ENCODE measurements at regions not wholly inside any gene's neighbourhood (a gene's known extent, or its start where the extent isn't known, plus 50 kb on each side); places are given as distances from the start of the nearest gene placed in this dataset.

DNA sequence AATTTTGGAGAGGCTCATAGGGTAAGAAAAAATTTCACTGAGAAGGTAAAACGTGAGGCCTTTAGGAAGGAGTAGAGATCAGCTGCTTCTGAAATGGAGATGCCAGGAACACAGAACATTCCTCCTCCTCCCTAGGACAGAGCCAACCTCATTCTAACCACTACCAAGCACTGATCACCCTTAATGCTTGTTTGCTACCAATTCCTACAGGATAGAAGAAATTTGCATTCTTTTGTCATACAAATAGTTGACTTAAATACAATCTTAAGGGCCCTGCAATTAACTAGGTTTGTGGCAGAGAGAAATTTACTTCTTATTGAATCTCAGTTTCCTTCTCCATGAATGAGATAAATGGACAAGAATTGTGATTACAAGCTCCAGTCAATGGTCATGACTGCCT is 780.2 kb upstream of the WWC1 start:
- in situ Hi-C loops (cut with MboI) (no loop called here), intact Hi-C loops (cut with micrococcal nuclease; ENCODE audit: unreplicated experiment) (no loop called here)
- Histone ChIP-seq H4K20me1 (ENCODE audit: control insufficient read depth, insufficient read depth) (no peaks in the 10 kb centered on the region), H3K4me2 (ENCODE audit: control insufficient read depth, insufficient read depth) (no peak overlapping the region), H3K36me3 (ENCODE audit: control insufficient read depth in 2 of 2, insufficient read depth in 2 of 2, low read length in 1 of 2) (no peaks in the 10 kb centered on the region), H3K9me3 (replicated peaks; ENCODE audit: control insufficient read depth, insufficient read depth, low read length) (no peaks in the 10 kb centered on the region), H3K79me2 (ENCODE audit: control insufficient read depth, insufficient read depth, low read length) (no peaks in the 10 kb centered on the region), H3K9ac (ENCODE audit: control insufficient read depth, insufficient read depth, low read length) (no peak overlapping the region), H3K27ac (ENCODE audit: control insufficient read depth, insufficient read depth) (no peak overlapping the region), H3K4me1 (ENCODE audit: control insufficient read depth, insufficient read depth, low read length) (no peaks in the 10 kb centered on the region), H3K4me3 (no peak overlapping the region), H3K27me3 (replicated peaks in 1 of 2; ENCODE audit: control insufficient read depth in 2 of 2, insufficient read depth in 2 of 2, low read length in 1 of 2) (no peaks in the 10 kb centered on the region), H2AFZ (ENCODE audit: control insufficient read depth, low read depth, low read length) (no peak overlapping the region)
- BruUV-seq (replicated peaks): no TSS peak
- POLR2A ChIA-PET: no interaction called here
- CTCF ChIA-PET: no interaction called here
- no peak for ATAC-seq
- no peak for DNase-seq (ENCODE audit: low read depth, low spot score)
- RAD21 ChIA-PET (ENCODE audit: unreplicated experiment): no interaction called here
- SMC1A ChIA-PET (ENCODE audit: uncharacterized antibody, unreplicated experiment): no interaction called here
- no peak for FAIRE-seq
- WGBS (ENCODE audit: insufficient coverage, insufficient replicate concordance, low lambda C conversion rate, missing lambda C conversion rate): 0% methylated on average over 1 of the region's 1 CpG
- TF ChIP-seq EP300 (IDR thresholded peaks at IDR 0.05; ENCODE audit: borderline replicate concordance in 1 of 2, control insufficient read depth in 1 of 2, low read depth in 2 of 2, low read length in 2 of 2) (no peak), NFIC (IDR thresholded peaks at IDR 0.05; ENCODE audit: low read depth, low read length) (no peak), BCLAF1 (IDR thresholded peaks at IDR 0.05) (no peak), IRF4 (IDR thresholded peaks at IDR 0.05; ENCODE audit: low read depth, low read length) (no peak), ZNF687 (IDR thresholded peaks at IDR 0.05) (no peak), ZZZ3 (IDR thresholded peaks at IDR 0.05; ENCODE audit: control insufficient read depth, insufficient read length, low read depth) (no peak), TCF12 (IDR thresholded peaks at IDR 0.05; ENCODE audit: low read depth, low read length) (no peak), E2F4 (IDR thresholded peaks at IDR 0.05; ENCODE audit: low read depth, low read length) (no peak), CREB1 (IDR thresholded peaks at IDR 0.05; ENCODE audit: low read depth) (no peak), KLF5 (IDR thresholded peaks at IDR 0.05; ENCODE audit: partially characterized antibody) (no peak), MYC (IDR thresholded peaks at IDR 0.05; ENCODE audit: insufficient read depth, insufficient read length, insufficient replicate concordance, low read length, severe bottlenecking) (no peak), BHLHE40 (IDR thresholded peaks at IDR 0.05; ENCODE audit: borderline replicate concordance in 1 of 2, low read depth in 2 of 2, low read length in 1 of 2) (no peak), ATF3 (IDR thresholded peaks at IDR 0.05; ENCODE audit: borderline replicate concordance, extremely low read depth, low read depth, low read length) (no peak)
- TF ChIP-seq, protein P1, sequence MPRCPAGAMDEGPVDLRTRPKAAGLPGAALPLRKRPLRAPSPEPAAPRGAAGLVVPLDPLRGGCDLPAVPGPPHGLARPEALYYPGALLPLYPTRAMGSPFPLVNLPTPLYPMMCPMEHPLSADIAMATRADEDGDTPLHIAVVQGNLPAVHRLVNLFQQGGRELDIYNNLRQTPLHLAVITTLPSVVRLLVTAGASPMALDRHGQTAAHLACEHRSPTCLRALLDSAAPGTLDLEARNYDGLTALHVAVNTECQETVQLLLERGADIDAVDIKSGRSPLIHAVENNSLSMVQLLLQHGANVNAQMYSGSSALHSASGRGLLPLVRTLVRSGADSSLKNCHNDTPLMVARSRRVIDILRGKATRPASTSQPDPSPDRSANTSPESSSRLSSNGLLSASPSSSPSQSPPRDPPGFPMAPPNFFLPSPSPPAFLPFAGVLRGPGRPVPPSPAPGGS (IDR thresholded peaks at IDR 0.05; ENCODE audit: borderline replicate concordance, insufficient read depth, low read depth, low read length, poor library complexity, severe bottlenecking): no peak

Measured in GM12878 (cell line).